Nucleus accumbens (tissue), 56 donors: ENCODE measurements at regions not wholly inside any gene's neighbourhood (a gene's known extent, or its start where the extent isn't known, plus 50 kb on each side); places are given as distances from the start of the nearest gene placed in this dataset.

Source experiments
- DNase-seq, 56 donors: peaks; one replicate each; lab custom pipeline; 2025; lab: John Stamatoyannopoulos, UW

DNA sequence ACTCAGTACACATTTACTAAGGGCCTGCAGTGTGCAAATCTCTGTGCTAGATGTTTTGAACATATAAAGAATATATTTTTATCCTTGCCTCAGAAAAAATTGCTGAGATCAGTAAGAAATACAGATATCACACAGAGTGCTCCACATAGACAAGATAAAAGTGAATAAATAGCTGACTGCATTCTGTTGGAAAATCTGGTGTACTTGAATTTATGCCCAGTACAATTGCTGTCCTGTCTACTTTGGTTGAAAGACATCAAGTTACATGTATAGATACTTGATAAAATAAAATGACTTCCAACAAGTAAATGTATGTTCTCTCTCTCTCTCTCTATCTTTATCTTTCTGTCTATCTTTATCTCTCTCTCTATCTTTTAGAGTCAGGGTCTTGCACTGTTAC, 381.2 kb upstream of the CBLB start:
- no peak for DNase-seq

DNA sequence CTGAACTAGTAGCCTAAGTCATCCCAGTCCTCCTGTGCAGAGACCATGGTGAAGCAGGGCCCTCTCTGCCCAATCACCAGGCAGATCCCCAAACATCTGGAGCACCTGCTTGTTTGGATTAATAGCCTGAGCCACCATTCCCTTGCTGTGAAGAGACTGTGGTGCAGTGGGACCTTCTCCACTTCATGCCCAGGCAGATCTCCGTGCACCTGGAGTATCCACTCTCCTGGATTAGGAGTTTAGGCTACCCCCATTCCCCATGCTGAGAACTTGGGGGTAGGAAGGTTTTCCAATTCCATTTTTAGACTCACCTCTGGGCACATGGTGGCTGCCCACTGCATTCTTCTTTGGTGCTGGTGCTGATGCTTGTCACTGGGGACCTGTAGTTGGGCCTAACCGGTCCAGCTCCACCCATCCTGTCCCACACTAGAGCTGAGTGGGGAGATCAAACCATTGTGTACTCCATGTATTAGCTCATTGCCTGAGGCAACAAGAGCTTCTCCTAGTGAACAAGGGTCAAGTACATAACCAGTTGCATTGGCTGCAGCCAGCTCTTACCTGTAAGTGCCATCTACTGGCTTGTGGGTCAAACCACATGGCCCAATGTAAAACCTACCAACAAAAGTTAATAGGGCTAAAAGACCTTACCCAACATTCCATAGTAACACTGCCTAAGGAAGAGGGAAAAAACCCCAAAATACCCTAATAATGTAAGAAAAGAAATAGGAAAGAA, 382.5 kb upstream of the CBLB start:
- no peak for DNase-seq

DNA sequence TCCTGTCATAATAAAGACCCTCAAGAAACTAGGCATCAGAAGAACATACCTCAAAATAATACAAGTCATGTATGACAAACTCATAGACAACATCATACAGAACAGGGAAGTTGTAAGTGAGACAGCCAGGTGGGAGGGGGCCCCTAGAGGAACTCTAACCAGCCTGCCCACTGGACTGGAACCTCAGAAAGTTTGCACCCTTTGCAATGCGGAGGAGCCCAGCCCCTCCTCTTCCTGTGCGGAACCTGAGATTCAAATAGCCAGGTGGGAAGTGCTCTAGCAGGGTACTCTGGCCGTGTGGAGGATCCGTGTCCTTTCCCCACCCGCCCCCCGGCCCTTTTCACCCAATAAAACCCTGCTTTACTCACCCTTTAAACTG, 387.0 kb upstream of the CBLB start:
- DNase-seq = no peak

DNA sequence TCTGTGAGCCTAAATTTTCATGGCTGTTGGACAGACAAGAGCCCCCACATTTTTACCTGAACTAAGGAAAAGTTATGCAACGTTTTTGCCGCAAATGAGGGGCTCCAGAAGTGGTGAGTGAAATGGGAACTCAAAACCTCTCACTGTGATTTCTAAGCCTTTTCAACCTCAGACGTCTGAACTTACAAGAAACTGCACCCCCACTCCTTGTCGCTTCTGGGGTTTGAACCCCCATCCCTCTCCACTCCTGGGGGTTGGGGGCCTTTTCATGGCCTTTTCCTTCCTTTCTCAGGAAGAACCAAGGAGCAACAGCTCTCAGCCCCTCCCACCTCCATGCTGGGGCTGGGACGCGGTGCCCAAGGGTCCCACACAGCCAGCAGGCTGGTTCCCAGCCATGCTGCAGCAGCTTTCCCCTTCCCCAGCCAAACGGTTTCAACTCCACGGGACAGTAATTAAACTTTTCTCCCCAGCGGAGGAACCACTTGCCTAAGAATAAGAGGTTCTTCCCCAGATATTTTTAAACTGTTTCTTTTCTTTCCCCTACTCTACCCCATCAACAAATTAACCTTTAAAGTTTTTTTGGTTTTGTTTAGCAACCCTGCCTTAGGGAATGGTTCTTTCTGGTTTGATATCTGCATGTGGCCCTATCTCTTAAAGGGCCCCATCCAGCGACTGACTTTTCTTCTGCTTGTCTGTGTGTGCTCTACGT, 387.6 kb upstream of the CBLB start:
- DNase-seq = no peak

DNA sequence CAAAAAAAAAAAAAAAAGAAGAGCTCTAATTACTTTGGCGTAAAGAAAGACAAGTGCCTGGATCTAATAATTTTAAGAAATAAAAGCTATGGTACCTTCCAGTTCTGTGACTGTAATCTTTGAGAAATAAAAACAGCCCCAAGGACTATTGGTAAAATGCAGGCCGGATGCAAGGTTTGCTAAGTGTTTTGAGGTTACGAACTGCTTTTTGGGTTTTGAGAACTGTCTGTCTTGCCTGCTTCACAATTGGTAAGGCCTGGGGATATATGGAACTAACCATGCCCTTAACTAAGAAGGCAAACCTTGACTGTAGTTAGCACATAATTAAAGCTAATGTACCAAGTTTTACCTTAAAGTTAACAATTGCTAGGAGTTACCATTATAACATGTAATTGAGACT, 388.4 kb upstream of the CBLB start:
- DNase-seq = no peak

DNA sequence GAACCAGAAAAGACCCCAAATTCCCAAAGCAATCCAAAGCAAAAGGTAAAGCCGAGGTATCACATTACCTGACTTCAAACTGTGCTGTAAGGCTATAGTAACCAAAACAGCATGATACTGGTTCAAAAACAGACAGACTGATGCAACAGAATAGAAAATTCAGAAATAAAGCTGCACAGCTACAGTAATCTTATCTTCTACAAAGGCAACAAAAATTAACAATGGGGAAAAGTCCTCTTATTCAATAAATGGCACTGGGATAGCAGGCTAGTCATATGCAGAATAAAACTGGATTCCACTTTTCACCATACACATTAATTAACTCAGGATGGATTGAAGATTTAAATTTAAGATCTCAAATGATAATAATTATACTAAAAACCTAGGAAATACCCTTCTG, 392.6 kb upstream of the CBLB start:
- no peak for DNase-seq

DNA sequence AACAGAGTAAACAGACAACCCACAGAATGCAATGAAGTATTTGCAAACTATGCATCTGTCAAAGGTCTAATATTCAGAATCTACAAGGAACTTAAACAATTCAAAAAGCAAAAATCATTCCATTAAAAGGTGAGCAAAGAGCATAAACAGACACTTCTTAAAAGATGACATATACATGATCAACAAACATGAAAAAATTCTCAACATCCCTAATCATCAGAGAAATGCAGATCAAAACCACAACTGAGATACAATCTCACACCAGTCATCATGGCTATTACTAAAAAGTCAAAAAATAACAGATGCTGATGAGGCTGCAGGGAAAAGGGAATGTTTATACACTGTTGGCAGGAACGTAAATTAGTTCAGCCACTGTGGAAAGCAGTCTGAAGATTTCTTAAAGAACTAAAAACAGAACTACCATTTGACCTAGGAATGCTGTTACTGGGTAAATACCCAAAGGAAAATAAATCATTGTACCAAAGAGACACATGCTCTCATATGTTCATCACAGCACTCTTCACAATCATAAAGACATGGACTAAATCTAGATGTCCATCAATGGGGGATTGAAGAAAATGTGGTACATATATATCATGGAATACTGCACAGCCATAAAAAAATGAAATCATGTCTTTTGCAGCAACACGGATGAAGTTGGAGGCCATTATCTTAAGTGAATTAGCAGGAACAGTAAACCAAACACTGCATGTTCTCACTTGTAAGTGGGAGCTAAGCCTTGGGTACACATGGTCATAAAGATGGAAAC, 393.3 kb upstream of the CBLB start:
- no peak for DNase-seq

DNA sequence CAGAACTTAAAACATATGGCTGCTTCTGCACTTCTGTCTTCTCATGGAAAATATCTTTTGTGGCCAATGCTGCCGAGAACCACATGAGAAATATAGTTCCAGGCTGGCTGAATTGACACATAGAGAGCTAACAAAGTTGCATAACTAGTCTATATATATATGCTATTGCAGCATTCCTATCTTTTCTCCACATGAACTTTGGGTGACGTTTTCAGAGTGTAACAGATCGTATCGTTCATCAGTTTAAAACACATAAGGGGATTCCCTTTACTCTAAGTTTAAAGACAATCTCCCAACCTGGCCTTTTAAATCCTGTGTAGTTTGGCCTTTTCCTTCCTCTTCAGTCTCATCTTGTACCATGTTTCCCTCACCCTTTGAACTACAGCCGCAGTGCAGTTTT, 394.2 kb upstream of the CBLB start:
- no peak for DNase-seq

DNA sequence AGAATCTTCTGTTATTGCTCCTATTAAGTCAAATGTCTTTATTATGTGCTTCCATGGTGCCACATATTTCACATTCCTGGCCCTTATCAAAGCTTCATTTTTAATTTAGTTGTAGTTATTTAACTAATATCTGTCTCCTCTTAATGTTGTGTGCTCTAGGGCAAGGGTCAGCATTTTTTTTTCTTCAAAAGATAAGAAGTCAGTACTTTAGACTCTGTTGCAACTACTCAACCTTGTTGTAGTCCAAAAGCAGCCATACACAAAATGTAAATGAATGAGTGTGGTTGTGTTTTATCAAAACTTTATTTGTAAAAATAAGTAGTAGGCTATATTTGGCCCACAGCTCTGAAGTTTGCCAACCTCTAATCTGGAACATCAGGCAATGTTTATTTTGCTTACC, 394.7 kb upstream of the CBLB start:
- DNase-seq = no peak

DNA sequence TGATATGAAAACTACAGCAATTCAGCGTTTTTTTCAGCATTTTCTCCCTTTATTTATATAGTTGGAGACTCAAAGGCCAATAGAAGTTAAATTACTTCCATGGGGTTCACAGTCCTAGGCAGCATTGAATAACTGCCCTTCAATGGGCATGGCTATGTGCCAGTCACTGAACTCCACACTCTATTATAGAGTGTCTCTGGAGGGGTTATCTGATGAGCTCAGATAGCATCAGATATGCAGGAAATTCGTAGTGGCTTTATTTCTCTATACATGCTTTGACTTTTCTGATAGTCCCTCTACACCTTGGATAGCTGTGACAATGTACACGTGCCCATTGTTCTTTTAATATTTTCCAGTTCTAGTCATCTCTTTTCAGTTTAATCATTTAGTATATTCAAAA, 396.9 kb upstream of the CBLB start:
- DNase-seq = no peak

DNA sequence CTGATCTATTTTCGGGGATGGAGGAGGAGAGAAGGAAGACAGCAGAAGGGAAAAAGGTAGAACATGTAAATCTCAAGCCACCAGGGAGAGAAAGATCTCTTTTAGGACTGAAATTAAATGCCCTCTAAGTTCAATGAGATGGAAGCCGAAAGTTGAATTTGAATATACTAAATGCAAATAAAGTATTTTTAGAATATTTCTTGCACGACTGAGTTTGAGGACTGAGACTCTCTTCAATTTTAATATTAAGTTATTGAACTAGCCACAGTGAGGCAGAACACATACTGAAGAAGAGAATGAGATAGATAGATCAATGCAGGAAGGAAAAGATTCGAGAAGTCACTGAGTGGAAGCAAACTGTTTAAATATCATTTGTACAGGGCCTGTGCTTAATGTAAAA, 399.9 kb upstream of the CBLB start:
- DNase-seq = no peak

DNA sequence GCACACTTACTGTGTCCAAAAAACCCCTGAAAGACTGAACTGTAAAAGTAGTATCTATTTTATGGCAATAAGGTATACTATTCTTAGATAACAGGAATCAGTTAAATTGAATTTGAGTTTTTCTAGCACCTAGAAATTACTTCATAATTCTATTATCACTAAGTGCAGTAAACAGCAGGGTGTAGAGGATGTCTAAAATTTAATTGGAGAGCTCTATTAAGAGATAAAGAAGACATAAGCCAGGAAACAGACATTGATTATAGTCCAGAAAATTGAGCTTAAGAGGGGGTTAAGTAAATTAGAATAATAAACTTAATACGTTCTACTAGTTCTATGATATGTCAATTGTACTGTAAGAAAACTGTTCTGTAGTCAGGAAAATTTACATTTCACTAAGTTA, 403.5 kb upstream of the CBLB start:
- DNase-seq = no peak

DNA sequence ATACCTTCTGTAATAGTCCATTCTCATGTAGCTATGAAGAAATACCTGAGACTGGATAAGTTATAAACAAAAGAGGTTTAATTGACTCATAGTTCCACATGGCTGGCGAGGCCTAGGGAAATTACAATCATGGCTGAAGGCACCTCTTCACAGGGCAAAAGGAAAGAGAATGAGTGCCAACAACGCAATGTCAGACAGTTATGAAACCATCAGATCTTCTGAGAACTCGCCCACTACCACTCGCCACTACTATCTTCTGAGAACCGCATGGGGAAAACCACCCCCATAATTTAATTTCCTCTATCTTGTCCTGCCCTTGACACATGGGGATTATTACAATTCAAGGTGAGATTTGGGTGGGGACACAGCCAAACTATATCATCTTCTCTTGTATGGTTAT, 406.8 kb upstream of the CBLB start:
- no peak for DNase-seq

DNA sequence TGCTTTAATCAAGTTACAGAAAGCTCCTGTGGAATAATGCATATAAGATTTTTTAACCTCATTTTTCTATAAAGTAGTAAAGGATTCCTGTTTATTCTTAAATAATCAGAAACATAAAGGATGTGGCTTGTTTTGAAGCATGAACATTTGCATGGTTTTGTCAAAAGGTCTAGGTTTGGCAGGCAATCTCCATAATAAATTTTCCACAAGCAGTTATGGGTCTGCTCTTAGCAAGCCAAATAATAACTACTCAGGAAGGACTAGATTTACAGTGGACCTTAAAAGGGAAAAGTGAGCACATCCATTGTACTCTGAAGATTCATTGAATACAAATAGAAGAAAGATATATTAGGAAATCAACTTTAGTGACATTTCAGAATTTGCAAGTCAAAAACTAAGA, 407.3 kb upstream of the CBLB start:
- no peak for DNase-seq

DNA sequence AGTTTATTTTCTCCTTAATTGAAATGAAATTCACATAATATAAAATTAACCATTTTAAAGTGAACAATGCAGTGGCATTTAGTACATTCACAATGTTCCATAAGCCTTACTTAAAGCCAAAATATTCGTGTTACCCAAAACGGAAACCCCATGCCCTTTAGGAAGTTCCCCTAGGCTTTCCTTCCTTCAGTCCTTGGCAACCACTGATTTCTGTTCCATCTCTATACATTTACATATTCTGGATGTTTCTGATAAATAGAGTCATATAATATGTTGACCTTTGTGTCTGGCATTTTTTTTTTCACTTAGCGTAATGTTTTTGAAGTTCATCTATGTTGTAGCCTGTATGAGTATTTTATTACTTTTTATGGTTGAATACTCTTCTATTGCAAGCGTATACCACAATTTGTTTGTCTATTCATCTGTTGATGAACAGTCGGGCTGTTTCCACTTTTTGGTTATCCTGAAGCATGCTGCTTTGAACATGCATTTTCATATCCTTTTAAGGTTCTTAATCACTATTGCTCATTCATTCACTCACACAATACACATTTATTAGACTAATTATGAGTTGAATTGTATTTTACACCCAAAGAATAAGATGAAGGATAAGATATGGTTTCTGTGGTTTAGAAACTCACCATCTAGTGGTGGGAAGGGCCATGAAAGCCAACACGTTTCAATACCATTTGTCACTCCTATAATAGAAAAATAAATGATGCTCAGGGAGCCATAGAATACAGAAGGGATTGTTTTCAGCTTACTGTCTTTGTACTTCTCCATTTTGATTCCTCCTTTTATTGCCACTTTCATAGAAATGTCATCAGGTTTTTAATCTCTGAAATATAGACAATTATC, 408.2 kb upstream of the CBLB start:
- no peak for DNase-seq

DNA sequence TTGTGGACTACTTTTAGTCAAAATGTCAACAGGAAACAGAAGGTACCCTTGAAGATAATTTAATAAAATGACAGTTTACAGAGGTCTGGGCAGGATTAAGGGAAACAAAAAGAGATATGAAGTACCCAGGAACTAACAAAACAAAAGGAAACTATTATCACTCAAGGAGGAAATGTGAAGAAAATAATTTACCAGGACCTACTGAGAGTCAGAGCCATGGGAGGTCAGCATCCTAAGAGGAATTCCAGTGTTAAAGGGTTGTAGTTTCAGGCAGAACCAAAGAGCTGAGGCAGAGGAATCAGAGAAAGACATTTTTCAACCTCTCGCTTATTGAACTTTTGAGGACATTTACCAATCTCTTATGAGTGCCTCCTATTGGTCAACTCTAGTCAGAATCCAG, 408.9 kb upstream of the CBLB start:
- DNase-seq = no peak

DNA sequence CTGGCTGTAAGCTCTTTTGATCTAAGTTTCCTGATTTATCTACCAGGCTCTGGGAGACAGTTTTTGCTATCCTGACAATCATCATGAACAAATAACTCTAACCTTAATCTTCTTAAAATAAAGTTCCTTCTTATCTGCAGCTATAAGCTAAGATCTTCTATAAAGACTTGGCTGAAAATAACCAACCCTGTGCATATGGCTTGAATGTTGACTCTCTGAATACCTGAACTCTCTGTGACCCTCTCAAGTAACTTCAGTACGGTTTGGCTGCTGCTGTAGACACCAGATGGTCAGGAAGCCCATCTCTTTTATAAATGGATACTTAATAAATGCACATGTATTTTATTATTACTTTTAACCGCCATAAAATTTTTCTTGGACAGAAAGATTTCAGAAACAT, 412.4 kb upstream of the CBLB start:
- no peak for DNase-seq

DNA sequence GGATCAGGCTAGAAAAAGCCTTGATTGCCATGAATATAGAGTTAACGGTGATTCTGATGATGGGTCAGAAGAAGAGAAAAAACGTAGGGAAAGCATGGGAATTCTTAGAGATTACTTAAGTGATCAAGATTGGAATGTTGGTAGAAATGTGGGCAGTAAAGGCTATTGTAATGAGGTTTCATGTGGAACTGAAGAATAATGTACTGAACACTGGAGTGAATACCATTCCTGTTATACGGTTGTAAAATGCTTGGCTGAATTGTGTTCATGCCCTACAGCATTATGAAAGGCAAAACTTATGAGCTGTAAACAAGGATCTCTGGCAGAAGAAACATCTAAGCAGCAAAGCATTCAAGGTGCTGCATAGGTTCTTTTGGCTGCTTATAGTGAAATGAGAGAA, 414.1 kb upstream of the CBLB start:
- DNase-seq = no peak

DNA sequence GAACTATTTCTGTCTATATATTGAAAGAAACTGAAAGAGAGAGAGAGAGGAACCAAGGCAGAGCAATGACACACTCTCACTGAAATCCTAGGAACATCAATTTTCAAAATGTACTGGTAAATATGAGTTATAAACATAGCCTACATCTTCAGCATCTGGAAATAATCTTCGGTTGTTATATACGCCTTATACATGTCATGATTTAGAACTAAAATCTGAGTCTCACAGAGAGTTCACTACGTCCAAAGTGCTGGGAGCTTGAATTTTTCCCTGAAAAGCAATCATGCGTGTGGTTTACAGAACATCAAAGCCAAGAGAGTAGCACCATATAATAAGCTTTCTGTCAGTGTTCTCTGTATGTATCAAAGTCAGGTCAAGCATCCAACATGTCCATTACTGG, 420.0 kb upstream of the CBLB start:
- no peak for DNase-seq

DNA sequence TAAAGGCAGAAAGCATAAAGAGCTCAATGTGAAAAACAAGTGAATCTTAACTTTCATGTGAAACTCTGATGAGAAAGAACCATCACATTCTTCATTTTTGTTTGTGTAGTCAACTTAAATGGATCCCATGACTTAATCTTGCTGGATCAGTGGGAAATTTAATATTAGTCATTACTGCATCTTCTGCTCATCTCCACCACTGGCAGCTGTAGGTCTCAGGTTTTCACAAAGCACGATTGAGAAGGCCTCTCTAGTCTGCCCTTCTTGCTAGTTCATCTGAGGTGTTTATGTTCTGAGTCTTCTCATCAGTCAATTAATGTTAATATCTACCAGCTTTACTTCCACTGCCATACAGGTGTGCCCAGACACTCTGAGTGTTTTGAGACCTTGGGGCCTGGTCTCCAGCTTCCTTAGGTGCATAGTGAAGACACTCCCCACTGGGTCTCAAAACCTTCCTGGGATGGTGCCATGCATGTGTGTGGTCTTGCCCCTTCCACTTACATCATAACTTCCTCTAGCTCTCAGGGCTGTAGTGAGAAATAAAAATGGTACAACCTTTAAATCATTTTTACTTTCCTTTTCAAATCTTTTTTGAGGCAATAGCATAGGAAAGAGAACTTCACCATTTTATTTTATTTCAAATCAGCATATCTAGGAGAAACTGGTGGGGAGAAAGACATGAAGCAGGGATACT, 421.6 kb upstream of the CBLB start:
- DNase-seq = no peak
